ENCODE measurements at regions not wholly inside any gene's neighbourhood (a gene's known extent, or its start where the extent isn't known, plus 50 kb on each side); places are given as distances from the start of the nearest gene placed in this dataset.
"Not testable (repeated sequence)": the region's sequence is repeated elsewhere in the genome, so short reads cannot be mapped to it uniquely, and the experiment has no call there.

GRCh38 chr4:159856451-159856850 is 753.6 kb downstream of the RAPGEF2 start:
- DNase-seq: no peak

- no peak for DNase-seq
Observed at GRCh38 chr4:159859656-159860148, 756.8 kb downstream of the RAPGEF2 start.

- DNase-seq: no peak
Observed at GRCh38 chr4:159860945-159861344, 758.1 kb downstream of the RAPGEF2 start.

- DNase-seq: no peak
Observed at GRCh38 chr4:159864337-159864736, 761.5 kb downstream of the RAPGEF2 start.

- DNase-seq: no peak
Observed at GRCh38 chr4:159867673-159868072, 764.8 kb downstream of the RAPGEF2 start.

GRCh38 chr4:159868936-159869335 is 766.1 kb downstream of the RAPGEF2 start:
- DNase-seq: not testable (repeated sequence)

- DNase-seq: no peak
Observed at GRCh38 chr4:159871141-159871540, 768.3 kb downstream of the RAPGEF2 start.

- DNase-seq: no peak
Observed at GRCh38 chr4:159881158-159881557, 778.3 kb downstream of the RAPGEF2 start.

GRCh38 chr4:159884989-159885388 is 782.1 kb downstream of the RAPGEF2 start:
- DNase-seq: no peak

- DNase-seq: no peak
Observed at GRCh38 chr4:159899596-159899995, 796.7 kb downstream of the RAPGEF2 start.

GRCh38 chr4:159900562-159900961 is 797.7 kb downstream of the RAPGEF2 start:
- no peak for DNase-seq

- no peak for DNase-seq
Observed at GRCh38 chr4:159902648-159903047, 799.8 kb downstream of the RAPGEF2 start.

- DNase-seq: no peak
Observed at GRCh38 chr4:159904906-159905305, 802.0 kb downstream of the RAPGEF2 start.

- no peak for DNase-seq
Observed at GRCh38 chr4:159906051-159906450, 803.2 kb downstream of the RAPGEF2 start.

GRCh38 chr4:159906517-159906916 is 803.6 kb downstream of the RAPGEF2 start:
- DNase-seq: no peak

GRCh38 chr4:159910721-159911120 is 807.8 kb downstream of the RAPGEF2 start:
- DNase-seq: no peak

- DNase-seq: no peak
Observed at GRCh38 chr4:159922119-159922518, 819.2 kb downstream of the RAPGEF2 start.

GRCh38 chr4:159925770-159926169 is 822.9 kb downstream of the RAPGEF2 start:
- DNase-seq: no peak

- no peak for DNase-seq
Observed at GRCh38 chr4:159926871-159927270, 824.0 kb downstream of the RAPGEF2 start.

GRCh38 chr4:159927781-159928180 is 824.9 kb downstream of the RAPGEF2 start:
- DNase-seq: no peak

GRCh38 chr4:159934602-159935001 is 831.7 kb downstream of the RAPGEF2 start:
- DNase-seq: not testable (repeated sequence)

- peak; percentile 31 for DNase-seq
Observed at GRCh38 chr4:159937595-159937994, 834.7 kb downstream of the RAPGEF2 start.

GRCh38 chr4:159939681-159940080 is 836.8 kb downstream of the RAPGEF2 start:
- not testable (repeated sequence) for DNase-seq

GRCh38 chr4:159941076-159941475 is 838.2 kb downstream of the RAPGEF2 start:
- DNase-seq: no peak

GRCh38 chr4:159944477-159944876 is 841.6 kb downstream of the RAPGEF2 start:
- DNase-seq: no peak
